Prostate gland (tissue), 2 donors: ENCODE measurements at regions not wholly inside any gene's neighbourhood (a gene's known extent, or its start where the extent isn't known, plus 50 kb on each side); places are given as distances from the start of the nearest gene placed in this dataset.

Experiments used
- DNase-seq: peaks from one replicate; pipeline ENCODE4 v3.0.0-alpha.2; 2019; ENCODE audit warnings: low spot score
- H3K27ac ChIP-seq, 2 donors: fragments of 200-600 bp; sonication (generic); 2 replicates each; pipeline ENCODE4 v1.5.1; 2017 to 2019
- H3K27me3 ChIP-seq: fragments of 200-600 bp; sonication (generic); replicated peaks from 2 replicates; pipeline ENCODE4 v1.5.1; 2019; ENCODE audit not compliant: insufficient read depth
- H3K36me3 ChIP-seq, 2 donors: fragments of 200-600 bp; sonication (generic); 1 replicate in 1 of 2; 2 replicates in 1 of 2; pipeline versions ENCODE4 v1.5.1 to v1.8.1; 2017 to 2019
- H3K4me1 ChIP-seq: fragments of 200-600 bp; sonication (generic); replicated peaks from 2 replicates; pipeline ENCODE4 v1.5.1; 2019
- H3K4me3 ChIP-seq, 2 donors: fragments of 200-600 bp; sonication (generic); 2 replicates each; pipeline ENCODE4 v1.5.1; 2017 to 2019
- H3K9me3 ChIP-seq: fragments of 200-600 bp; sonication (generic); 2 replicates; pipeline ENCODE4 v1.5.1; 2017
- CTCF ChIP-seq, 4 experiments: fragments of 200-600 bp in 2 of 4; fragments of 450-650 bp in 2 of 4; sonication (generic) in 2 of 4; IDR thresholded peaks; 1 replicate in 3 of 4; 2 replicates in 1 of 4; pipeline ENCODE4 v1.5.1; 2016 to 2019; ENCODE audit warnings: antibody characterized with exemption in 4 of 4, mild to moderate bottlenecking in 2 of 4, moderate library complexity in 2 of 4
- POLR2A ChIP-seq: fragments of 450-650 bp; IDR thresholded peaks from one replicate; pipeline ENCODE4 v1.6.1; 2016; ENCODE audit warnings: antibody characterized with exemption, mild to moderate bottlenecking
- POLR2AphosphoS5 ChIP-seq: sonication (generic); formaldehyde crosslinking; IDR thresholded peaks from one replicate; pipeline ENCODE4 v1.6.1; 2017; ENCODE audit warnings: antibody characterized with exemption
- WGBS: methylation state at CpG from one replicate; pipeline ENCODE4 v1.1.5; 2018; 5-methylcytosine and 5-hydroxymethylcytosine counted together
- intact Hi-C: fragments of 100-400 bp; cut with DNase I; formaldehyde crosslinking; loops from one replicate; pipeline ENCODE4 v1.14.2; 2022

DNA sequence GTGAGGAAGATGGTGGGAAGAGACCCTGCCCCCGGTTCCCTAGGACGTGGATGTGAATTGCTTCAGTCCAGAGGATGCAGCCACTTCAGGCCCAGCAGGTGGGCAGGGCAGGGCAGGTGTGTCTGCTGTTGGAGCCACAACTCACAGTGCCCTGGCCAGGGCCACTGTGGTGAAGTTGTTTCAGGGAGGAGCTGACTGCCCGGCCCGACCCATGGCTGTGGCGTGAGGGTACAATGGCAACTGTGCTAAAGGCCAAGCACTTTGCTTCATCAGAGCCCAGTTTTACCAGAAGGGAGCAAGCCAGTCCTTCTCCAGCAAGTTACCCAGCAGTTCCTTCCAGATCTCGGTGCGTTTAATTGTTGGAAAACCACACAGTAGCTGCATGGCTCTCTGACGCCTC lies 1174.4 kb downstream of the BRD1 start:
- H3K27ac ChIP-seq: no peak overlapping the region
- H3K27me3 ChIP-seq: no peaks in the 10 kb centered on the region
- no peaks in the 10 kb centered on the region for H3K36me3 ChIP-seq
- TF ChIP-seq POLR2AphosphoS5 (no peak), CTCF (IDR thresholded peaks at IDR 0.05) (no peak), POLR2A (no peak)
- intact Hi-C loops: no loop called here
- H3K4me1 ChIP-seq: no peaks in the 10 kb centered on the region
- no peak overlapping the region for H3K4me3 ChIP-seq
- no peak for DNase-seq
- H3K9me3 ChIP-seq: no peaks in the 10 kb centered on the region
- WGBS: 63% methylated on average over 8 of the region's 8 CpGs

DNA sequence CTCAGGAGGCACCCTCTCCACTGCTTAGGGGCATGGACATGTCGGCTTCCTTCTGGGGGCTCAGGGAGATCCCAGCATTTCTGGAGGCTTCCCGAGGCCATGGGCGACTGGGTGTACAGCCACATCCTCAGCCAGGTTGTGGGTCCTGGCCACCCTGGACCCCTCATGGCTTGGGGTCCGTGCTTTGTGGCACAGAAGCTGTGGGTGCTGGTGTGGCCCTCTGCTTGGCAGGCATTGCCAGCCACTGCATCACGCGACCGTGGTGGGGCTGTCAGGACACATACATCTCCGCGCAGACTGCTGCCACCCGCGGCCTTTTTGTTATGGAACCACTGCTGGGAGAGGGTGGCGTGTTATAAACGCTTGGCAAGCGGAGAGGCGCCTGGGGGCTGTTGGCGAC lies 1174.9 kb downstream of the BRD1 start:
- intact Hi-C loops: no loop called here
- H3K4me1 ChIP-seq: no peaks in the 10 kb centered on the region
- no peaks in the 10 kb centered on the region for H3K36me3 ChIP-seq
- DNase-seq: no peak
- no peak for TF ChIP-seq POLR2AphosphoS5
- no peak for TF ChIP-seq CTCF (IDR thresholded peaks at IDR 0.05)
- TF ChIP-seq POLR2A: no peak
- H3K27ac ChIP-seq: no peak overlapping the region
- H3K27me3 ChIP-seq: no peaks in the 10 kb centered on the region
- no peaks in the 10 kb centered on the region for H3K9me3 ChIP-seq
- WGBS: 91% methylated on average over 16 of the region's 16 CpGs
- no peak overlapping the region for H3K4me3 ChIP-seq

GRCh38 chr22:48651981-48652538 lies 1175.6 kb downstream of the BRD1 start:
- H3K27ac ChIP-seq: no peak overlapping the region
- no peak for DNase-seq
- no peaks in the 10 kb centered on the region for H3K36me3 ChIP-seq
- TF ChIP-seq CTCF (IDR thresholded peaks at IDR 0.05): no peak
- no peak for TF ChIP-seq POLR2A
- no peak for TF ChIP-seq POLR2AphosphoS5
- no peaks in the 10 kb centered on the region for H3K4me1 ChIP-seq
- WGBS: 91% methylated on average over 18 of the region's 19 CpGs
- H3K4me3 ChIP-seq: no peak overlapping the region
- no peaks in the 10 kb centered on the region for H3K9me3 ChIP-seq
- no peaks in the 10 kb centered on the region for H3K27me3 ChIP-seq
- intact Hi-C loops: no loop called here

DNA sequence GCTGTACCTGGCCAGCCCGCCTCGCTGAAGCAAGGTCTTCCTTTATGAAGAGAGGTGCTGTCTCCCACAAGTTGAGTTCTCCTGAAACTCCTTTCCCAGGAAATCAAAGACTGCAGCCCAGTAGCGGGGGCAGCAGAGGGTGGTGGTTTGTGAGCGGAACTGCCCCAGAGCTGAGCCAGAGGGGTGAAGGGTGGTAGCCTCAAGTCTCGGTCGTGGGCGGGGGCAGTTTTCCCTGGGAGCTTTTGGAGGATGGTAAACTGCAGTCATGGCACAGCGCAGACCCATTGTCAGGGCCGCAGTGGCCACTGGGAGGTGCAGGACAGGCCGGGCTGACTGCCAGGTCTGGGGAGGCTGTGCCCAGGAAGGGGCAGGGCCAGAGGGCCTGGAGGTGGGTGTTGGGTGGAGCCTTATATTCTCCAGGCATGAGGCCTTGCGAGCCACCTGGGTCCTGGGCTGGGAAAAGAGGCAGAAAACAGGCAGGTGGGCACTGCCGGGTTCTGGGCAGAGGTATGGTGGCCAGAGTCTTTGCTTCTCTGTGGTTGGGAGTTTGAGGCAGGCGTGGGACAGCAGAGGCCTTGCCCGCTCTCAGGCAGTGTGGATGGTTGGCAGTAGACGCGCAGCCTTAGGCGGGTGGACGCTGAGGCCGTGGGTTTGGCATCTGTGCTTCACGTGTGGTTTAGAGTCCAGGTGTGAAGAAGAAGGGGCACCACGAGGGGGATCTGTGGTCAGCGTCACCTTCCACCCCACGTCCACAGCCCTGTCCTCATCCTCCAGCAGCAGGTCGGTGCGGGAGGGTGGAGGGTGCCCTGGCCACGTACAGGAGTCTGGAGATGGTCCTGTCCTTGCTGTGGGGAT lies 1176.4 kb downstream of the BRD1 start:
- Histone ChIP-seq H3K27me3 (no peaks in the 10 kb centered on the region), H3K4me1 (no peaks in the 10 kb centered on the region), H3K4me3 (no peak overlapping the region), H3K9me3 (no peaks in the 10 kb centered on the region), H3K27ac (no peak overlapping the region), H3K36me3 (no peaks in the 10 kb centered on the region)
- intact Hi-C loops: no loop called here
- 88% methylated on average over 25 of the region's 26 CpGs for WGBS
- TF ChIP-seq CTCF (IDR thresholded peaks at IDR 0.05): no peak
- no peak for TF ChIP-seq POLR2A
- no peak for TF ChIP-seq POLR2AphosphoS5
- DNase-seq: no peak
